NCI-H2227 (cell line): ENCODE measurements at regions not wholly inside any gene's neighbourhood (a gene's known extent, or its start where the extent isn't known, plus 50 kb on each side); places are given as distances from the start of the nearest gene placed in this dataset.
A peak's percentile ranks its signal among the peaks of the same experiment; 100 is the strongest.
"Not testable (repeated sequence)": the region's sequence is repeated elsewhere in the genome, so short reads cannot be mapped to it uniquely, and the experiment has no call there.

ENCODE experiments used
- DNase-seq: peaks from one replicate; lab custom pipeline; 2025; ENCODE audit not compliant: unreplicated experiment; lab: John Stamatoyannopoulos, UW

- DNase-seq = peak; percentile 9
These were observed 63.8 kb downstream of the TNFAIP2 start for GRCh38 chr14:103186909-103187586.

DNA sequence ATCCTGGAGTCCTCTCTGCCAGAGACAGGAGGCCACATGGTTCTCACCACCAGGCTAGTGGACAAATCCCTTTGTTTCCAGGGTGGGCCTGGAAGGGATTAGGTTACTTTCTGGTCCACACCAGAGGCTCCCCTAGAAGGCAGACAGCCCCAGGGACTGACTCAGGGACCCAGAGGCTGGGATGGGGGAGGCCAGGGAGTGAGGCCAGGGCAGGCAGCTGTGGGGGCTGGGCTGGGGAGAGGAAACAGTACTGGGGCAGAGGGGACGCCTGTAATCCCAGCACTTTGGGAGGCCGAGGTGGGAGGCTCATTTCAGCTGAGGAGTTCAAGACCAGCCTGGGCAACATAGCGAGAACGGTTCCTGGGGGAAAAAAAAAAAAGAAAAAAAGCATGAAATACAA is 64.7 kb downstream of the TNFAIP2 start:
- no peak for DNase-seq

DNA sequence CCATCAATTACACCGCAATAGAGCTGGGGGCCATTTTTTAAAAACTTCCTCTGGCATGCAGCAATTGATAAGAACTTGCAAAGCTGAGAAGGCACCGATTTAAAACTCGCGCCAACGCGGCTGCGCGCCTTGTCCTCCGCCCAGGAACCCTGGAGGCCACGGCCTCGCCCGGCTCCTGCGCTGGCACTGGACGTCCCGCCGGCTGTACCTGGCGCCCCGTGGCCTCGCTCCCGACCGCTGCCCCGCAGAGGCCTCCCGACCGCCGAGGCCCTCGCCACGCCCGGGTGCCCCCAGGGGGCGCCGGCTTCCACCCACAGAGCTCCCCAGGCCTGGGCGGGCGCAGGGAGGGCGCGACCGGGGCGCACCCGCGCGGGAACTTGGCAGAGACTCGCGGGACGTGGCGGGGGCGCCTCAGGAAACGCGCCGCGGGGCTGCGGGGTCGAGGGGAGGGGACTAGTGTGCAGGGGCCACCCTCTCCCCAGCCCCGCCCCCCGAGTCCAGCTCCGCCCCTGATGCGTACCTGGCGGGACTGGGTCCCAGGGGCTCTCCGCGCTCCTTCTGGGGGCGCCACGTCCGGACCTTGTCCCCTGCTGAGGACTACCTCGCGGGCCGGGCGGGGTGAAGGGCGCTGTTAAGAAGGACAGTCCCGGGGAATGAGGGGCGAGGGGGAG is 65.7 kb downstream of the TNFAIP2 start:
- DNase-seq = no peak

DNA sequence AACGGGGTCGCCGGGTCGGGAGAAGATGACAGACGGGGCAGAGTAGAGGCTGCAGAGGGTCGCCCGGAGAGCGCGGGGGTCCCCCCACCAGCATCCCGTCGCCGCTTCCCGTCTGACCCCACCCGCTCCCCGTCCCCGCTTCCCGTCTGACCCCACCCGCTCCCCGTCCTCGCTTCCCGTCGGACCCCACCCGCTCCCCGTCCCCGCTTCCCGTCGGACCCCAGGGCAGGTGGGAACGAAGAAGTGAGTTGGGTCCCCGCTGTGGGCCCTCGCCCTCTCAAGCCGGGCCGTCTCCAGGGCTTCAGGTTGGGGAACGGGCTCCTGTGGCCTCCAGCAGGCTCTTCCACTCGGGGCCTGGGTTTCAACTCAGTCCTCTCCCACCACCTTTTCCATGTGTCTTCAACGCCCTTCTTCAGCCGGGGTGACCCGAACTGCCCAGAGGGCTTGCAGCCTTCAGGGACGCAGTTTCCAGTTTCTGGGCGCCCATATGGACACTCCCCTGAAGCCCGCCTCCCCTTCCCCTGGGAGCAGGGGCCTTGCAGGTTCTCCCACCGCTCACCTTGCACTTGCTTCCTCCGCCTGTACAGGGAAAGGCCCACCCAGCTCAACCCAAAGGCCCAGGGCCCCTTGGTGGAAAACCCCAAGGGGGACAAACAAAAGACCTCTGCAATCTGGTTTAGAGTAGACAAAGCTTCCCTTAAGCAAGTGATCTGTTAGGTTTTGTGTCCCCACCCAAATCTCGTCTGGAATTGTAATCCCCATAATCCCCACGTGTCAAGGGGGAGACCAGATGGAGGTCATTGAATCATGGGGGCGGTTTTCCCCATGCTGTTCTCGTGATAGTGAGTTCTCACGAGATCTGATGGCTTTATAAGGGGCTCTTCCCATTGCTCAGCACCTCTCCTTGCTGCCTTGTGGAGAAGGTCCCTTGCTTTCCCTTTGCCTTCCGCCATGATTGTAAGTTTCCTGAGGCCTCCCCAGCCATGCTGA is 66.5 kb downstream of the TNFAIP2 start:
- no peak for DNase-seq

- DNase-seq = no peak
These were observed 67.5 kb downstream of the TNFAIP2 start for GRCh38 chr14:103190741-103191140.

DNA sequence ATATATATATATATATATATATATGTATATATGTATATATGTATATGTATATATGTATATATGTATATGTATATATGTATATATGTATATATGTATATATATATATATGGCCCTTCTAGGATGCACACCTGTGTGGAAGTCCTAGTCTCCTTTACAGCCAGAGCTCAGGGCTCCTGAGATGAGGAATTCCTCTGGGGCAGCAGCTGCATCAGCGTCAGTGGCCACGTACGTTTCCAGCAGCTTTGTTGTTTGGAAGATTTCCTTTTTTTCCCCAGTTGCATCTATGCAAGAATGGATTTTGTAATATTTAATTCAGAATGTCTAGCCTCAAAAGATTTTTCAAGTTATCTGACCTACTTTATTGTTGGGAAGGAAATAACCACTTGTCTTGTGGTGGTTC is 68.6 kb downstream of the TNFAIP2 start:
- DNase-seq = no peak

GRCh38 chr14:103192246-103192840 is 69.1 kb downstream of the TNFAIP2 start:
- no peak for DNase-seq

DNA sequence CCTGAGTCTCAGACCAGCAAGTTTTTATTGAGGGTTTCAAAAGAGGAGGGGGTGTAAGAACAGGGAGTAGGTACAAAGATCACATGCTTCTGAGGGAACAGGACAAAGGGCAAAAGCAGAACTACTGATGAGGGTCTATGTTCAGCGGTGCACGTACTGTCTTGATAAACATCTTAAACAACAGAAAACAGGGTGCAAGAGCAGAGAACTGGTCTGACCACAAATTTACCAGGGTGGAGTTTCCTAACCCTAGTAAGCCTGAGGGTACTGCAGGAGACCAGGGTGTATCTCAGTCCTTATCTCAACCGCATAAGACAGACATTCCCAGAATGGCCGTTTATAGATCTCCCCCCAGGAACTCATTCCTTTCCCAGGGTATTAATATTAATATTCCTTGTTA is 69.6 kb downstream of the TNFAIP2 start:
- not testable (repeated sequence) for DNase-seq

- not testable (repeated sequence) for DNase-seq
These were observed 70.2 kb downstream of the TNFAIP2 start for GRCh38 chr14:103193491-103193890.

DNA sequence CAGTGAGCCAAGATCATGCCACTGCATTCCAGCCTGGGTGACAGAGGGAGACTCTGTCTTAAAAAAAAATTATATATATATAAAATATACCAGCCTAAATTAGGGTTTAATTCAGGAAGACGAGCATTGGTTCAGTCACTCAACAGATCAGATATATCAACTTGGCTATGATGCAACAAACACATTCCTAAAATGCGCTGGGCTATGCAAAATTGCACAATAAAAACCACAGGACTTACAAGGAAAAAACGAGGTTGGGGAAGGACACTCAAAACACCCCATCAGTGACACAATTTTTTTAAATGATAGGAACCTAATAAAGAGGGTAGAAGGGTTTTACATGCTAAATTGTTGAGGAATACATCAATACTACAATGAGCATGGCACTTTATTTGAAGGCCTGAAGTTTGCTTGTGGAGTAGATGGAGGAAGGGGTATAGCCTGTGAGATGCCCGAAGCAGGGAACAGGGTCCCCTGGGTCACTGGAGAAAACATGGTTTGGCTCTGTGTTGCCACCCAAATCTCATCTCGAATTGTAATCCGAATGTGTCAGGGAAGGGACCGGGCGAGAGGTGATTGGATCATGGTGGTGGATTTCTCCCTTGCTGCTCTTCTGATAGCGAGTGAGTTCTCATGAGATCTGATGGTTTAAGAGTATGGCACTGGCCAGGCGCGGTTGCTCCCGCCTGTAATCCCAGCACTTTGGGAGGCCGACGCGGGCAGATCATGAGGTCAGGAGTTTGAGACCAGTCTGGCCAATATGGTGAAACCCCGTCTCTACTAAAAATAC is 71.2 kb downstream of the TNFAIP2 start:
- no peak for DNase-seq

DNA sequence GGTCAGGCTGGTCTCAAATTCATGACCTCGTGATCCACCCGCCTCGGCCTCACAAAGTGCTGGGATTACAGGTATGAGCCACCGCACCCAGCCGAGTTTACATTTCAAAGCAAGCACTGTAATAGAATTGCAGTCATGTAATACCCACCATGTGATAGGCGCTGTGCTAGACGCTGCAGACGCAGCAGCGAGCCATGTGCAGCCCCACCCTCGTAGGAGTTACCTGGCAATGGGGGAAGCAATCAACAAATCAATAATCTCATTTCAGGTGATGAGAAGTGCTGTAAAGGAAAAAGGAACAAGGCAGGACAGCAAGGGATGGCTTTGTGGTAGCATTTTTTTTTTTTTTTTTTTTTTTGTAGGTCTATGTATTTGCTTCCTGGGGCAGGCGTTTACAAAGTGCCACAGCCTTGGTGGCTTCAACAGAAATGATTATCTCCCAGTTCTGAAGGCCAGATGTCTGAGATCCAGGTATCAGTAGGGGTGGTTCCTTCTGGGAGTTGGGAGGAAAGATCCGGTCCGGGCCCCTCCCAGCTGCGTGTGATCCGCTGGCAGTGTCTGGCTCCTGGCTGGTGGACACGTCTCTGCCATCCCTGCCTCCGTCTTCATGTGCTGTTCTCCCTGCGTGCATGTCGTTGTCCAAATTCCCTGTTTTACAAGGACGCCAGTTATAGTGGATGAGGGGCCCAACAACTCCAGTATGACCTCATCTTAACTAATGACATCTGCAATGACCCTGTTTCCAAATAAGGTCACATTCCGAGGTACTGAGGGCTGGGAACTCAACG is 72.8 kb downstream of the TNFAIP2 start:
- no peak for DNase-seq

- DNase-seq = no peak
These were observed 73.5 kb downstream of the TNFAIP2 start for GRCh38 chr14:103196716-103197115.

- DNase-seq = no peak
These were observed 75.2 kb downstream of the TNFAIP2 start for GRCh38 chr14:103198131-103199105.

GRCh38 chr14:103199124-103199523 is 75.9 kb downstream of the TNFAIP2 start:
- no peak for DNase-seq

GRCh38 chr14:103201801-103202200 is 78.5 kb downstream of the TNFAIP2 start:
- no peak for DNase-seq

DNA sequence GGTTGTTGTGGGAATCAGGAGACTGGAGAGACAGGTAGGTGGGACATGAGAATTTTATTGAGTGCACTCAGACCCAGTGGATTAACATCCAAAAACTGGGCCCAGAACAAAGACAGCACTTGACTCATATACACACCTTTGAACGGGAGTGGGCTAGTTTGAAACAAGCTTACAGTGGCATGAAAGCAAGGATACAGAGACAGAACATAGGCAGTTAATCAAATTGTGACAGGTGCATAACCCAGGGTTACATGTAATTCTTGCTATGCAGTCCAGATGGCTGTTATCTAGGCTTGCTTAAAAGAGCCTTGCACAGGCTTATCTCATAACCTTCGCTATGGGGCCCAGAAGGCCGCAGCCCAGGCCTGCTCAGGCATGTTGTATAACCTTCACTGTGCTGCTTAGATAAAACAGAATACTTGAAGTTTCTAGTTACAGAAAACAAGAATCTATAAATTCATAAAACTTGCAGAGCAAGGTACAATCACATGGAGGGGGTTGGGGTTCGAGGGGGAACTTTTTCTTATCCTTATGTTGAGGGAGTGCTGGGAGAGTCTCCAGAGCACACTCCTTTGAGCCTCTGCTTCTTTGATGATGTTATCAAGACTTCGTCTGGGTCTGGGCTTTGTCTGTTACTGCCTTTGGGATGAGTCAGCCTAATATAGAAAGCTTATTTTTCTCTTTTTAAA is 81.7 kb downstream of the TNFAIP2 start:
- DNase-seq = peak; percentile 6

- DNase-seq = no peak
These were observed 82.3 kb downstream of the TNFAIP2 start for GRCh38 chr14:103205541-103205906.

DNA sequence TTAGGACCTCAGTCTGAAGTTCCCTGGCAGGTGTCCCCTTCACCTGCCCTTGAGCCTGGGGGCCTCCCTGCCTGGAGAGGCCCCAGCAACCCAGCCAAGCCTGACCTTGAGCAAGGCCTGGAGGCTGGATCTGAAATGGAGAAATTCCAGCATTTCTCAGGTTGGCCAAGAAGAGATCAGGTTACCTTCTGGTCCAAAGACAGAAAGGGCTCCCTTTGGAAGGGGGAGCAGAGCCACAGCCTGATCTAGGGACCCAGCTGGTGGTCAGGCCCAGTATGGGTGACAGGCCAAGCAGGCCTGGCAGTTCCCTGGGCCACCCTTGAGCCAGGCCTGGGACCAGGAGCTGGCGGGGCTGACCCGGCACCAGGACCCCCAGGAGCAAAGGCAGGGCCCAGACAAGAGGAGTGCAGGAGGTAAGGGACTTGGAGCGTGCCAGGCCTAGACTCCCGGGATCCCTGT is 82.8 kb downstream of the TNFAIP2 start:
- DNase-seq = no peak
